ENCODE measurements at regions not wholly inside any gene's neighbourhood (a gene's known extent, or its start where the extent isn't known, plus 50 kb on each side); places are given as distances from the start of the nearest gene placed in this dataset.

DNA sequence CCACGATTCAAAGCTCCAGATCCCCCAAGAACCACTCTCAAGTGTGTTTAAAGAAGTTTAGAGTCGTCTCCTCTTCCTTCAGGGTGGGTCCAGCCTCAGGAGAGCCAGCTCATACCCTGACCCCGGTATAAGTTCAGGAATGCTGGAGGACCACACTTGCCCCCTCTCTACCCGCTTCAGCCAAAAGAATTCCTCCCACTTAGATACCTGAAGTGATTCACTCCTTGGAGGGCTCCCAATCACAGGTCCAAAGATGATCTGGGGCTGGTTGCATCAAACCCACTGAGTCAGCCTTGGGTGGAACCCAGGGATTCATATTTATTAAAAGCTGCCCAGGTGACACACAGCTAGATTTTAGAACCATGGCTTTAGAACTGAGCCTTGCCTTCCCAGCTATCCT, 133.5 kb upstream of the PARP11 start:
- Mint-ChIP-seq H3K4me3 (no peak overlapping the region), H3K27me3 (ENCODE audit: insufficient read depth, low read depth, poor library complexity) (peaks cover 2% of the 10 kb centered on the region), H3K36me3 (ENCODE audit: low read depth) (no peaks in the 10 kb centered on the region), H3K9me3 (no peaks in the 10 kb centered on the region; the same call in 1 of the 3 replicates), H3K4me1 (no peaks in the 10 kb centered on the region; the same call in 2 of the 3 replicates), H3K27ac (no peak overlapping the region)
- H3K36me3 ChIP-seq (ENCODE audit: insufficient read depth): no peaks in the 10 kb centered on the region; the same call in 1 of the 2 replicates
- H3K4me3 ChIP-seq: no peak overlapping the region
- DNase-seq (ENCODE audit: low spot score) (no peak), ATAC-seq (no peak)
- TF ChIP-seq ZNF114 (CRISPR knock-in tag; IDR thresholded peaks at IDR 0.05): no peak
- TF ChIP-seq, protein P1, sequence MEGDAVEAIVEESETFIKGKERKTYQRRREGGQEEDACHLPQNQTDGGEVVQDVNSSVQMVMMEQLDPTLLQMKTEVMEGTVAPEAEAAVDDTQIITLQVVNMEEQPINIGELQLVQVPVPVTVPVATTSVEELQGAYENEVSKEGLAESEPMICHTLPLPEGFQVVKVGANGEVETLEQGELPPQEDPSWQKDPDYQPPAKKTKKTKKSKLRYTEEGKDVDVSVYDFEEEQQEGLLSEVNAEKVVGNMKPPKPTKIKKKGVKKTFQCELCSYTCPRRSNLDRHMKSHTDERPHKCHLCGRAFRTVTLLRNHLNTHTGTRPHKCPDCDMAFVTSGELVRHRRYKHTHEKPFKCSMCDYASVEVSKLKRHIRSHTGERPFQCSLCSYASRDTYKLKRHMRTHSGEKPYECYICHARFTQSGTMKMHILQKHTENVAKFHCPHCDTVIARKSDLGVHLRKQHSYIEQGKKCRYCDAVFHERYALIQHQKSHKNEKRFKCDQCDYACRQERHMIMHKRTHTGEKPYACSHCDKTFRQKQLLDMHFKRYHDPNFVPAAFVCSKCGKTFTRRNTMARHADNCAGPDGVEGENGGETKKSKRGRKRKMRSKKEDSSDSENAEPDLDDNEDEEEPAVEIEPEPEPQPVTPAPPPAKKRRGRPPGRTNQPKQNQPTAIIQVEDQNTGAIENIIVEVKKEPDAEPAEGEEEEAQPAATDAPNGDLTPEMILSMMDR (conservative IDR thresholded peaks at IDR 0.05; ENCODE audit: low read depth in 2 of 2): no peak
- no peak for TF ChIP-seq JUNB (IDR thresholded peaks at IDR 0.05; ENCODE audit: unreplicated experiment)
- TF ChIP-seq, protein P2, sequence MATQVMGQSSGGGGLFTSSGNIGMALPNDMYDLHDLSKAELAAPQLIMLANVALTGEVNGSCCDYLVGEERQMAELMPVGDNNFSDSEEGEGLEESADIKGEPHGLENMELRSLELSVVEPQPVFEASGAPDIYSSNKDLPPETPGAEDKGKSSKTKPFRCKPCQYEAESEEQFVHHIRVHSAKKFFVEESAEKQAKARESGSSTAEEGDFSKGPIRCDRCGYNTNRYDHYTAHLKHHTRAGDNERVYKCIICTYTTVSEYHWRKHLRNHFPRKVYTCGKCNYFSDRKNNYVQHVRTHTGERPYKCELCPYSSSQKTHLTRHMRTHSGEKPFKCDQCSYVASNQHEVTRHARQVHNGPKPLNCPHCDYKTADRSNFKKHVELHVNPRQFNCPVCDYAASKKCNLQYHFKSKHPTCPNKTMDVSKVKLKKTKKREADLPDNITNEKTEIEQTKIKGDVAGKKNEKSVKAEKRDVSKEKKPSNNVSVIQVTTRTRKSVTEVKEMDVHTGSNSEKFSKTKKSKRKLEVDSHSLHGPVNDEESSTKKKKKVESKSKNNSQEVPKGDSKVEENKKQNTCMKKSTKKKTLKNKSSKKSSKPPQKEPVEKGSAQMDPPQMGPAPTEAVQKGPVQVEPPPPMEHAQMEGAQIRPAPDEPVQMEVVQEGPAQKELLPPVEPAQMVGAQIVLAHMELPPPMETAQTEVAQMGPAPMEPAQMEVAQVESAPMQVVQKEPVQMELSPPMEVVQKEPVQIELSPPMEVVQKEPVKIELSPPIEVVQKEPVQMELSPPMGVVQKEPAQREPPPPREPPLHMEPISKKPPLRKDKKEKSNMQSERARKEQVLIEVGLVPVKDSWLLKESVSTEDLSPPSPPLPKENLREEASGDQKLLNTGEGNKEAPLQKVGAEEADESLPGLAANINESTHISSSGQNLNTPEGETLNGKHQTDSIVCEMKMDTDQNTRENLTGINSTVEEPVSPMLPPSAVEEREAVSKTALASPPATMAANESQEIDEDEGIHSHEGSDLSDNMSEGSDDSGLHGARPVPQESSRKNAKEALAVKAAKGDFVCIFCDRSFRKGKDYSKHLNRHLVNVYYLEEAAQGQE (IDR thresholded peaks at IDR 0.05; ENCODE audit: unreplicated experiment): no peak
- TF ChIP-seq POLR2AphosphoS5 (IDR thresholded peaks at IDR 0.05; ENCODE audit: low read depth): no peak
- TF ChIP-seq, protein P3, sequence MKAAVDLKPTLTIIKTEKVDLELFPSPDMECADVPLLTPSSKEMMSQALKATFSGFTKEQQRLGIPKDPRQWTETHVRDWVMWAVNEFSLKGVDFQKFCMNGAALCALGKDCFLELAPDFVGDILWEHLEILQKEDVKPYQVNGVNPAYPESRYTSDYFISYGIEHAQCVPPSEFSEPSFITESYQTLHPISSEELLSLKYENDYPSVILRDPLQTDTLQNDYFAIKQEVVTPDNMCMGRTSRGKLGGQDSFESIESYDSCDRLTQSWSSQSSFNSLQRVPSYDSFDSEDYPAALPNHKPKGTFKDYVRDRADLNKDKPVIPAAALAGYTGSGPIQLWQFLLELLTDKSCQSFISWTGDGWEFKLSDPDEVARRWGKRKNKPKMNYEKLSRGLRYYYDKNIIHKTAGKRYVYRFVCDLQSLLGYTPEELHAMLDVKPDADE (IDR thresholded peaks at IDR 0.05): no peak
- TF ChIP-seq, protein P4, sequence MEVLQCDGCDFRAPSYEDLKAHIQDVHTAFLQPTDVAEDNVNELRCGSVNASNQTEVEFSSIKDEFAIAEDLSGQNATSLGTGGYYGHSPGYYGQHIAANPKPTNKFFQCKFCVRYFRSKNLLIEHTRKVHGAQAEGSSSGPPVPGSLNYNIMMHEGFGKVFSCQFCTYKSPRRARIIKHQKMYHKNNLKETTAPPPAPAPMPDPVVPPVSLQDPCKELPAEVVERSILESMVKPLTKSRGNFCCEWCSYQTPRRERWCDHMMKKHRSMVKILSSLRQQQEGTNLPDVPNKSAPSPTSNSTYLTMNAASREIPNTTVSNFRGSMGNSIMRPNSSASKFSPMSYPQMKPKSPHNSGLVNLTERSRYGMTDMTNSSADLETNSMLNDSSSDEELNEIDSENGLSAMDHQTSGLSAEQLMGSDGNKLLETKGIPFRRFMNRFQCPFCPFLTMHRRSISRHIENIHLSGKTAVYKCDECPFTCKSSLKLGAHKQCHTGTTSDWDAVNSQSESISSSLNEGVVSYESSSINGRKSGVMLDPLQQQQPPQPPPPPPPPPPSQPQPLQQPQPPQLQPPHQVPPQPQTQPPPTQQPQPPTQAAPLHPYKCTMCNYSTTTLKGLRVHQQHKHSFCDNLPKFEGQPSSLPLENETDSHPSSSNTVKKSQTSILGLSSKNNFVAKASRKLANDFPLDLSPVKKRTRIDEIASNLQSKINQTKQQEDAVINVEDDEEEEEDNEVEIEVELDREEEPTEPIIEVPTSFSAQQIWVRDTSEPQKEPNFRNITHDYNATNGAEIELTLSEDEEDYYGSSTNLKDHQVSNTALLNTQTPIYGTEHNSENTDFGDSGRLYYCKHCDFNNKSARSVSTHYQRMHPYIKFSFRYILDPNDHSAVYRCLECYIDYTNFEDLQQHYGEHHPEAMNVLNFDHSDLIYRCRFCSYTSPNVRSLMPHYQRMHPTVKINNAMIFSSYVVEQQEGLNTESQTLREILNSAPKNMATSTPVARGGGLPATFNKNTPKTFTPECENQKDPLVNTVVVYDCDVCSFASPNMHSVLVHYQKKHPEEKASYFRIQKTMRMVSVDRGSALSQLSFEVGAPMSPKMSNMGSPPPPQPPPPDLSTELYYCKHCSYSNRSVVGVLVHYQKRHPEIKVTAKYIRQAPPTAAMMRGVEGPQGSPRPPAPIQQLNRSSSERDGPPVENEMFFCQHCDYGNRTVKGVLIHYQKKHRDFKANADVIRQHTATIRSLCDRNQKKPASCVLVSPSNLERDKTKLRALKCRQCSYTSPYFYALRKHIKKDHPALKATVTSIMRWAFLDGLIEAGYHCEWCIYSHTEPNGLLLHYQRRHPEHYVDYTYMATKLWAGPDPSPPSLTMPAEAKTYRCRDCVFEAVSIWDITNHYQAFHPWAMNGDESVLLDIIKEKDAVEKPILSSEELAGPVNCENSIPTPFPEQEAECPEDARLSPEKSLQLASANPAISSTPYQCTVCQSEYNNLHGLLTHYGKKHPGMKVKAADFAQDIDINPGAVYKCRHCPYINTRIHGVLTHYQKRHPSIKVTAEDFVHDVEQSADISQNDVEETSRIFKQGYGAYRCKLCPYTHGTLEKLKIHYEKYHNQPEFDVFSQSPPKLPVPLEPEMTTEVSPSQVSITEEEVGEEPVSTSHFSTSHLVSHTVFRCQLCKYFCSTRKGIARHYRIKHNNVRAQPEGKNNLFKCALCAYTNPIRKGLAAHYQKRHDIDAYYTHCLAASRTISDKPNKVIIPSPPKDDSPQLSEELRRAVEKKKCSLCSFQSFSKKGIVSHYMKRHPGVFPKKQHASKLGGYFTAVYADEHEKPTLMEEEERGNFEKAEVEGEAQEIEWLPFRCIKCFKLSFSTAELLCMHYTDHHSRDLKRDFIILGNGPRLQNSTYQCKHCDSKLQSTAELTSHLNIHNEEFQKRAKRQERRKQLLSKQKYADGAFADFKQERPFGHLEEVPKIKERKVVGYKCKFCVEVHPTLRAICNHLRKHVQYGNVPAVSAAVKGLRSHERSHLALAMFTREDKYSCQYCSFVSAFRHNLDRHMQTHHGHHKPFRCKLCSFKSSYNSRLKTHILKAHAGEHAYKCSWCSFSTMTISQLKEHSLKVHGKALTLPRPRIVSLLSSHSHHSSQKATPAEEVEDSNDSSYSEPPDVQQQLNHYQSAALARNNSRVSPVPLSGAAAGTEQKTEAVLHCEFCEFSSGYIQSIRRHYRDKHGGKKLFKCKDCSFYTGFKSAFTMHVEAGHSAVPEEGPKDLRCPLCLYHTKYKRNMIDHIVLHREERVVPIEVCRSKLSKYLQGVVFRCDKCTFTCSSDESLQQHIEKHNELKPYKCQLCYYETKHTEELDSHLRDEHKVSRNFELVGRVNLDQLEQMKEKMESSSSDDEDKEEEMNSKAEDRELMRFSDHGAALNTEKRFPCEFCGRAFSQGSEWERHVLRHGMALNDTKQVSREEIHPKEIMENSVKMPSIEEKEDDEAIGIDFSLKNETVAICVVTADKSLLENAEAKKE (CRISPR knock-in tag; IDR thresholded peaks at IDR 0.05): no peak
- TF ChIP-seq ZNF331 (CRISPR knock-in tag; IDR thresholded peaks at IDR 0.05; ENCODE audit: low read depth): no peak
- TF ChIP-seq STAT1 (IDR thresholded peaks at IDR 0.05; ENCODE audit: unreplicated experiment): no peak
- TF ChIP-seq NANOG (IDR thresholded peaks at IDR 0.05; ENCODE audit: borderline replicate concordance): no peak
- TF ChIP-seq CREB1 (CRISPR knock-in tag; IDR thresholded peaks at IDR 0.05; ENCODE audit: low read depth): no peak
- no peak for TF ChIP-seq EZH2 (IDR thresholded peaks at IDR 0.05; ENCODE audit: low read depth, unreplicated experiment)
- TF ChIP-seq EZH2phosphoT487 (IDR thresholded peaks at IDR 0.05; ENCODE audit: unreplicated experiment): no peak
- no peak overlapping the region for H3K27ac ChIP-seq (ENCODE audit: low read depth)
- no peaks in the 10 kb centered on the region for H3K4me1 ChIP-seq (ENCODE audit: insufficient read depth)
- no peaks in the 10 kb centered on the region for H3K27me3 ChIP-seq (ENCODE audit: insufficient read depth)
- no peaks in the 10 kb centered on the region for H3F3A ChIP-seq (replicated peaks; ENCODE audit: low read depth)
- 0 out of 2 replicates have a peak, but pooled peaks cover 5% of the 10 kb centered on the region for H3K9me2 ChIP-seq (ENCODE audit: insufficient read depth)
- H3K79me2 ChIP-seq (replicated peaks; ENCODE audit: insufficient read depth): no peaks in the 10 kb centered on the region
- no peak overlapping the region for H2AFZ ChIP-seq
- no peaks in the 10 kb centered on the region for H4K20me1 ChIP-seq (replicated peaks; ENCODE audit: insufficient read depth)
- no peak overlapping the region for H3K4me2 ChIP-seq

Data from GM23338 (cell line).